NCI-H510A treated with DMSO at 0.1 percent for 48 hours (cell line): ENCODE measurements at regions not wholly inside any gene's neighbourhood (a gene's known extent, or its start where the extent isn't known, plus 50 kb on each side); places are given as distances from the start of the nearest gene placed in this dataset.

Source experiments
- DNase-seq: peaks from one replicate; lab custom pipeline; 2025; lab: John Stamatoyannopoulos, UW

DNA sequence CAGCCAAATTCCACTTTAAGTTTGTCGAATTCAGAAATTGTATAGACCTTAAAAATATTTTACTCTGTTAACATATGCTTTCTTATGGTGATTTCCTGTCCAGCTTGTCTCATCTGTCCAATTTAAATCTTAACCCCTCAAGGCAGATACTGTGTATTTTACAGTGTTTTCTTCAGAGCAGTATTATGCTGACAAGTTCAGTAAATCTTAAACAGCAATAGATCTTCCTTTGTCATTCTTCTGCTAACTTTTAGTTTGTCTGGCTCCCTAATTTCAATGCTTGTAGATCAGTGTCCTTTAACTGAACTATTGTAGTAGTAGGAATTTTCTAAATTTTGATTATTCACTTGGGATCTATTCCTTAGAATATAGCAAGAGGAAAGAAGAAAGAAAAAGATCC is 52.8 kb upstream of the MEIS1 start:
- DNase-seq: no peak

DNA sequence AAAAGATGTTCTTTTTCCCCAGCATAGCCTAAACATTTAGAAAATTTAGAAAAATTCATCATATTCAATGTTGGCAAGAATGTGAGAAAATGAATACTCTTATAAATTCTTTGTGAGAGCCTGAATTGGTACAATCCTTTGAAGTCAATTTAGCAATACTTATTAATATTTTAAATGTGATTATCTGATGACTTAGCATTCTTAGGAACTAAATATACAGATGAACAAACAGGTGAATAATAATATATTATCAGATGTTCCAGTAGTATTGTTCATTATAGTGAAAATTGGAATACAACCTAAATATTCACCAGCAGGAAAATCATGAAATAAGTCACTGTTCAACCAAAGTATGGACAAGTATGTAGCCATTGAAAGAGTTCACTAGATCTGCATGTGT is 55.5 kb upstream of the MEIS1 start:
- no peak for DNase-seq

DNA sequence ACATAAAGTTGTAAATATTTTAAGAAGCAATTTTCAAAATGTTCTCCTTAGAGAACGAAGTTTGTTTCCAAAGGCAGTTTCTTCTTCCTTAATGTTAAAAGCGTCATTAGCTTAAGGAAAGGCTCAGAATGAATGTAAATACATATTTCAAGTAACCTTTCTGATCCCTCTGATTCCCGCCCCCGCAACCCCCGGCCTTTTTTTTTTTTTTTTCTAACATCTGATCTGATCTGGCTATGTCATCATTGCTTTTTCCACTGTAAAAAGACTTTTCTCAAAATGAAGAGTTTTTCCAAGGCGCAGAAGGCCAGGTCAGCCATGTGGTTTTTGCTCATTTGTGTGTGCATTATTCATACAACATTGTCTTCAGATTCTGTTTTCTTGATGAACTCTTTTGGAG is 57.1 kb upstream of the MEIS1 start:
- no peak for DNase-seq

DNA sequence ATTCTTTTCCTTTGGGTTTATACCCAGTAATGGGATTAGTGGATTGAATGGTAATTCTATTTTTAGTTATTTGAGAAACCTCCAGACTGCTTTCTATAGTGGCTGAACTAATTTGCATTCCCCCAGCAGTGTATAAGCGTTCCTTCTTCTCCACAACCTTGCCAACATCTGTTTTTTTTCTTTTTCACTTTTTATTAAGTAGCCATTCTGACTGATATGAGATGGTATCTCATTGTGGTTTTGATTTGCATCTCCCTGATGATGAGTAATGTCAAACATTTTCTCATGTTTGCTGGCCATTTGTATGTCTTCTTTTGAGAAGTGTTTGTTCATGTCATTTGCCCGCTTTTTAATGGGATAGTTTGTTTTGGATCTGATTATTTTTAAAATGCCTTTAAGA is 64.1 kb upstream of the MEIS1 start:
- DNase-seq: no peak

DNA sequence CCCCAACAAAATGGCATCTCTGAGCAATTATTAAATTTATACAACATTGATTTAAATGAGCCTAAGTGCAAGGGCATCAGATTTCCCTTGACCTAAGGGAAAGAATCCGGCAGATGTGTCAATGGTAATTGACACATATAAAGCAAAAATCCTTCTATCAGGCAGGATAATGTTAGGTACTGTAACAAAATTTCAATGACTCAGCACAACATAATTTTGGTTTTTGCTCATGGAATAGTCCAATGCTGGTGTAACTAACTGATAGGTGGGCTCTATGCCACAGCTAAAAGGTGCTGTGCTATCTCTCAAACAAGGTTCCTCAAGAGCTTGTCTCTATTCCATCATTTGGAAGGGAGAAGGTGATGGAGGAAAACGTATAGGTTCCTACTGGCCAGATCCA is 68.3 kb upstream of the MEIS1 start:
- no peak for DNase-seq

DNA sequence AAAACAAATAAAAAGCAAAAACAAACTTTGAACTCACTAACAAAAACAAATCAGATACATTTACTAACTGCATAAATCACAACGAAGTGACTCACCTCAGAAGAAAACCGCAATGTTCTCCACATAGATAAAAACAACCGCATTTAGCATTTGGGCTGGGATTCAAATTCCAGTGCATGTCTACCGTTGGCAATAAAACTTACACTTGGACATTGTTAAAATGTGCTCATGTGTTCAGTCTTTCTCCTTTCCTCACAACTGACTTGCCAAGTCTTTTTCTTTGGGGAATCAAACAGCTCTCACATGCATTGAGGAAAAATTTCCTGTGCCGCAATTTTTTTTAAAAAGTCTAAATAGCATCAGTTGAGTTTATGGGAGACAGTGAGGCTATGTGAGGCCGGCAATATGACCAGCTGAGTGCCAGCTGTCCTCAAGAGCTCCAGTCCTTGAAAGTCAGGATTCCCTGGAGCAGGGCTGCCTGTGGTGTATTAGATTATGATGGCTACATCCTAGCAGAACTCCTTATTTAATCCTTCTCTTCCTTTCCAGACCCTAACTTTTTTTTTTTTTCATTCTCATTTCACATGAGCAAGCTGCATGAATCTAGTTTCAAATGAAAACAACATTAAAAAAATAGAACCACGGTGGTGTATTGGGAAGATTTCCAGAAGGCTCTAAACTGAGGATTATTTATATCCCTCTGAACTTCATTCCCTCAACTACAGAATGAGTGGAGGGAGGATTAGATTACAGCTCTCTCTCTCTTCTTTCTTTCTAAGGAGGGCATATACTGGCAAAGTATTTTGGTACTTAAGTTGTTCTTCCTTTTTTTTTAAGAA is 70.2 kb upstream of the MEIS1 start:
- DNase-seq: no peak

DNA sequence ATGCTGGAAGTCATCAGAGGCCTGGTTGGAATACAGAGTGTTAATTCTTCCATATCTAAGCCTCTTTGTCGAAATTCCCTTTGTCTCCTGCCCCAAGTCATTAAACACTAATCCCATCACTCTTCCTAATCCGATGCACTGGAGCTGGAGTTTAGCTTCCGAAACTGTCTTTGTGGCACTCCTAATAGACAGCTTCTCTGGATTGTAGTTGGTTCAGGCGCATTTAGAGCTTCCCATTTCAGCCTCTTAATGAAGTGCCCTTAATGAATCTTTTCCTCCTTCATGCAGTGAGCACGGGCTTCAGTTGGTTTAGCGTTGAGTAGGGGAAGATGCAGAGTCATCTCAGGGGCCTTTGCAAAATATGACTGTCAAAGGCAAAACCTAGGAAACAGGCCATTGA is 72.2 kb upstream of the MEIS1 start:
- DNase-seq: no peak

DNA sequence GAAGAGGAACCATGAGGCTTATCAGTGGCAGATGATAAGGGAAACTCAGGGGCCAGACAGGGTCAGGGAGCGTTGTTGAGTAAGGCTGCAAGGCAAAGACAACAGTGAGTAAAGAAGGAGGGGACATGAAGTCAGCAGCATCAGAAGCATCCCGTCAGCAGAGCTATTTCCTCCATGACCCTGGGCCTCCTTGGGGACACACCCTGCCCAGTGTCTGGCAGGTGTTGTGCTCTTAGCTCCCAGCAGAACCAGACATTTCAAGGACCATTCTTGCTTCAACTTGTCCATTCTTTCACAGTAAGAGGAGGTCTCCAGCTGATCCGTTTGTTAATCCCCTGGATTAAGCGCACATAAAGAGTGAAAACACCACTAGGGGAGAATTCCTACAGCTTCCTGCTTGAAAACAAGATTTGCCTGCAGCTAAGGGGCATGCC is 88.7 kb upstream of the MEIS1 start:
- DNase-seq: no peak

DNA sequence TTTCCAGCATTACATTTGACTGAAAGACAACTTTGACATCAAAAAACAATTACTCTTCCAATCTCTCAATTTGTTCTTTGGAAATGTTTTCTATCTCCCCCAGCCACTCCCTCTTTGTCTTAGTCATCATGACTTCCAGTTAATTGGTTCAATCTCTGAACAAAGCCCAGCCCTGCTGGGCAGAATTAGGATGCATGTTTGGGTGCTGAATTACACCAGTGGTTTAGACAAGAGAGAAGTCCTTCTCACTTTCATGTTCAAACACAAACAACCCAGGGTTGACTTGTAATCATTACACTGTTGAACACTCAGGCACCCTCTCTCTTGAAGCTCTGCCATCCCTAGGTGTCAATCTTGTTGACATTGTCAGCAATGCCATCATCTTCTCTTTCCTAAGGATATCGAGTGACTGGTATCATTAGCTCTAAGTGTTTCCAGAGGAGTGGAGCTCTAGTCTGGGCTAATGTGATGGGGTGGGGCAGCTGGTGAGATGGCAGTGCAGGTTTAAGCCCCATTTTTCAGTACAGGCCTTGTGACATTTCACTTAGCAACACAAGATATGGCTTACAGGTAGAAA is 90.8 kb upstream of the MEIS1 start:
- DNase-seq: peak; percentile 8

DNA sequence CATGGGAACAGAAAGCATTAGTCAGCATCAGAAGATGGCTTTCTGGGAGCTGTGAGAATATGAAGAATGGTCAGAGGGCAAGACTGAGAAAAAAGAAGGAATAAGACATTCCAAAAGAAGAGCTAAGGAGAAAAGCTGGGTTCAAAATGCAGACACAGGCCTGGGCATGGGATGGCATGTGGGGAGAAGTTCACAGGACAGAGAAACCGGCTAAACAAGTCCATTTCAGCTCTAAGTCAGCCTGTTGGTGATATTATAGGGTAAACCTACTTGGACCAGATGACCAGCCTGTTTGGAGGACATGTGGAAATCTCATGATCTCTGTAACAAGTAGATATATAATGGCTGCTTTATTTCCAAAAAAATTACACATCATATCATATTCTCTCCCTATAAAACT is 91.7 kb upstream of the MEIS1 start:
- DNase-seq: no peak

DNA sequence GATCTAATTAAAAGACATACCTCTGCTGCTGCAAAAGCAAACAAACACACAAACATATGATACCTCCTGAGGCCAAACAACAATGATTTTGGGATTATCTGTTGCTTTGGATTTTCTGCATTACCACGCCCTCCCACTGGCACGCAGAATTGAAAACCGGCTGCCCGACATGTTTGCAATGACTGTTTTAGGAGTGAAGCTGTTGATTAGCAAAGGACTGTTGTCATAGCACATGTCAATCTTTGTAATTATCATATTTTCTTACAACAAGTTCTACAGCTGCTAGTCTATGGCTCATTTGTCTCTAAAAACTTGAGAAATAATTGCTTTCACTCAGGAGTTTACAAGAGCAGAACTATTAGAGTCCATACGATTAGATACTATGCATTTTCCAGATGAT is 94.4 kb upstream of the MEIS1 start:
- DNase-seq: no peak

DNA sequence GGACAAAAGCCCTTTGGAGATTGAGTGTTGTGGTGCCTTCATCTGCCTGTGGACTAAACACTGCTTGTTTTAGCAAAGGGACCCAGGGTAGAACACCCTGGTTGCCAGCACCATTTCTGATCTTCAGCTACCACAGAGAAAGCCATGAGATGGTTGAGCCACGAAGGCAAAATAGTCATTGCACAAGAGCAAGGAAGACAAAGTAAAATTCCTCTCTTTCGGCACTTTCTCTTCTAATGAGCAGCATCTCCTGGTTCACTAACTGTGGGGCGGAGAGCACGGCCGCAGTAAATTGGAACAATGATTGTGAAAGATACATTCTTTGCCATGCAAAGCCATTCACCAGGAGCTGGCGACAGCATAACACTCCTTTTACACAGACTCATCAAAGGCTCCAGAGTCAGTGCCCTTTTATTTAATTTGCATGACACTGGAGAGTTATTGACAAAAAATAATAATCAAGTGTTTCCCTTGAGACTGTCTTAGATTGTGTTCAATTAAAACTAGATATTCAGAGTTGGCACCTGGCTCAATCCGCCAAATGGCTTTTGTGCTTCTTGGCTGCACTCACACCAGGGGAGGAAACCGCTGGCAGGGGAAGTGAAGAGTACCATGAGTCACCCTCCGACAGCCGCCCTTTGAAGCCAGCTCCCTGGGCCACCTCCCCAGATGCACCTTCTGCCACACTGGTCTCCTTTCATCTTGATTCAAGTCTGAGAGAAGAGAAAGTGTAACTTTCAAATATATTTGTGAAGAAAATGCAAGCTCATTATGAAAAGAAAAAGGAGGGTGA is 100.5 kb upstream of the MEIS1 start:
- peak; percentile 7 for DNase-seq

DNA sequence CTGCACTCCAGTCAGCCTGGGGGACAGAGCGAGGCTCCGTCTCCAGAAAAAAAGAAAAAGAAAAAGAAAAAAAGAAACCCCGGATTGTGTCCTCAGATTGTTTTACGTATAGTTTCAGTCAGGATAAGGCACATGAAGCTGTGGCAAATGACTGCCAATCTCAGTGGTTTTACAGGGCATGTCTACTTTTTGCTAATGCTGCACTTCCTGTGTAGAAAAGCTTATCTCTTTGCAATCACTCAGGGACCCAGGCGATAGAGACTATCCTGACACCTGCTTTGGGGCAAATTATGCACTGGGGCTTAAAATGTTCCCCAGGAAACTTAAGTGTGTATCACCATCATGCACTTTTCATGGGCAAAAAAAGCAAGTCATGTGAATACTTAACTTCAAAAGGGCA is 103.7 kb upstream of the MEIS1 start:
- DNase-seq: no peak

DNA sequence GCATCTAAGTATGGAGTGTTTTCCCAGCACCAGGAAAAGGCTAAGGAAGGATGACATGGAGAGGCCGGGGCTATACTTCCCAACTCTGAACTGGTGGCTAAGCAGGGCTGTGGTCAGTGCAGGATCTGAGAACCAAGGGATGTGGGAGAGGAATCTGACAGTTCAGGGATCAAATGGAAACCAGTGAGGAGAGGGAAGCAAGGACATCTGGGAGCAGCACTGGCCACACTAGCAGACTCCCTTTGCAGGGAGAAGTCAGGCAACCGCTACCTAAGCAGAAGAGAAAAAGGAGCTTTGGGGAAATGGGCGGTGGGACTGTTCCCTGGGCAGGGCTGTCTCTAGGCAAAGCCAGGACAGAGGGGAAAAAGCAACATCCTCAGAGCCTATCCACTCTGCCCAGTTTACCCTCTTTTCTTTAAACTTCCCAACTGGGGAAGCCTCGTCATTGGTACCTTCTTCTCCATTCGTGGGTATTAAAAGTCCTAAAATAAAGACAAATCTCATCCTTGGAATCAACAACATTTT is 105.8 kb upstream of the MEIS1 start:
- no peak for DNase-seq

DNA sequence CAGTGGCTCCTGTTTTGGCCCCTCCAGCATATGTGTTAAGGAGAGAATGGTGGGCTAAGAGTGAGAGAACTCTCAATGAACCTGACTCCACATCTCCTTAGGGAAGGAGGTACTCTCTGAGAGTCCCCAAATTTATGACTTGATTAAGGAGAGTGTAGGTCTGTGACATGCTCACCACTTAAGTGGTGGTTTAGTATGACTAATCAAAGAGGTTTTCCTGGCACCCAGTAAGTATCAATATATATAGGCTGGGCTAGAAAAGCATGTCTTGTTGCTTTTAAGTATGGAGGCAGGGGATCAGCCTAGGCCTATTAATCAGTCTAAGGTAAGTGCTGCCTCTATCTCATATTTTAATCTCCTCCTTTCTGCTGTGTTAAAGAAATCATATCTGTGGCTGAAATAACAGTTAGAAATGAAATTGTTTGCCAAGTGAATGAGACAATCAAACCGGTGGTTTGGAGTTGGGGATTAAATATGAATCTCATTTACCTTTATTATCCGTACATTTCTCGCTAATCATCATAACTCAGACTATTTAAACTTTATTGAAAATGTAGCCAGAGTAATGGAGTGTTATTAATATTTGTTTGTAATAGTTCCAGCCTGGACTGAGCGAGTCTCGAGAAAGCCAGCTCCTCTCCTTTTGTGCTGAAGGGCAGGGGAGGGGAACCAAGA is 107.7 kb upstream of the MEIS1 start:
- no peak for DNase-seq

DNA sequence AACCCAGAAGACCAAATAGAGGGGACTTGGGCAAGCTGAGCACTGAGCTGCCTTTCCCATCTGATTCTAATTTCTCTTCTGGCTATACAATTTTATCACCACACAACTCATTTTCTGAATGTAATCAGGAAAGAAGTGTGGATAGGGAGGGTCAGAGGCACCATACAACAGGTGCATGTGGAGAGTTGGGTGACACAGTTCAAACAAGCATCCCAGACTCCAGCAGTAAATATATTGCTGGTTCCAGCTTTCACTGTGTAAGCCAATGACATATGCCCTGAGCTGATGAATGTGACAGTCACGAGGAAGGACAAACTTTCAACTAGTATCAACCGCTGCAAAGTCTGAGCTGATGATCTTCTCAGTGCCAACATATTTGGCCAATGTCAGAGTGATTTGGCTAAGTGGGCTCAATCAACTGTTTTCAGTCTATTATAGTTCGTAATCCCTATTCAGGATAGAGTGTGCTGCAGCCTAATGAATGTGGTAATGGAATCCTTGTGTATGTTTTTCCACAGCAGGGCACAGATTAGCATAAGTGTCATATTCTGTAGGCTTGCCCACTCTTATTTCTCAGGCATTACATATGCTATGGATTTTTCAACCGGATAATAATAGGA is 109.9 kb upstream of the MEIS1 start:
- no peak for DNase-seq

DNA sequence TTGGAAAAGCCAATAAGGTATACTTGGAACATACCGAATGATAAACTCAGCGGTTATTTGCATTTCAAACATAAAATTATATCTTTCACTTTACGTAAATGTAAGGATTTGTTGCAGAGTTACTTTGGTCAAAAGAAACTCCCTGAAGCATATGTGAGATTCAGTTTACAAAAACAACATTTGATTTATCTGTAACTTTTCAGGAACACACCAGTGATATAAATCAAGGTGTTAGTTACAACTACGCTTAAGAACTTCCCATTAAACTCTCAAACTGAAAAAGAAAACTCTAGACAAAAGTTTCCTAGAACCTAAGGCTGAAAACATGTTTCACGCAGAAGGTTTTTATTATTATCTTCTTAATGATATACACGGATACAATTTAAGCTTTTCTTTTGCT is 110.6 kb upstream of the MEIS1 start:
- DNase-seq: no peak

DNA sequence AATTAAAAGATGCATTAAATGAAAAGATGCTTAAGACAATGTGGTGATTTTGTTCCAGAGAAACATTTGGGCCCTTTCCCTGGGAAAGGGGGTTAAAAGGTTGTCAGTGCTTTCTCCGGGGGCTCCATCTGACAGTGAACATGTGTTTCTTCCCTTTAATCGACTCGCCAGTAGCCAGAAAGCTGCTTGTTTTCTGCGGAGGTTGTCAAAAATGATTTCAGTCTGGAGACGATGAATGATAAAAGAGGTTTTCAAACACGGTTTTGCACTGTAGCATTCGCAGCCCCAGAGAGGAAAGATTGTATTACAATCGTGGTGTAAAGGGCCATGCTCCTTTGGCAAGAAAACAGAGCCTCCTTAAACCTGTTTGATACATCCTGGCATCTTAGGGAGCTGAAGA is 111.5 kb upstream of the MEIS1 start:
- DNase-seq: no peak

DNA sequence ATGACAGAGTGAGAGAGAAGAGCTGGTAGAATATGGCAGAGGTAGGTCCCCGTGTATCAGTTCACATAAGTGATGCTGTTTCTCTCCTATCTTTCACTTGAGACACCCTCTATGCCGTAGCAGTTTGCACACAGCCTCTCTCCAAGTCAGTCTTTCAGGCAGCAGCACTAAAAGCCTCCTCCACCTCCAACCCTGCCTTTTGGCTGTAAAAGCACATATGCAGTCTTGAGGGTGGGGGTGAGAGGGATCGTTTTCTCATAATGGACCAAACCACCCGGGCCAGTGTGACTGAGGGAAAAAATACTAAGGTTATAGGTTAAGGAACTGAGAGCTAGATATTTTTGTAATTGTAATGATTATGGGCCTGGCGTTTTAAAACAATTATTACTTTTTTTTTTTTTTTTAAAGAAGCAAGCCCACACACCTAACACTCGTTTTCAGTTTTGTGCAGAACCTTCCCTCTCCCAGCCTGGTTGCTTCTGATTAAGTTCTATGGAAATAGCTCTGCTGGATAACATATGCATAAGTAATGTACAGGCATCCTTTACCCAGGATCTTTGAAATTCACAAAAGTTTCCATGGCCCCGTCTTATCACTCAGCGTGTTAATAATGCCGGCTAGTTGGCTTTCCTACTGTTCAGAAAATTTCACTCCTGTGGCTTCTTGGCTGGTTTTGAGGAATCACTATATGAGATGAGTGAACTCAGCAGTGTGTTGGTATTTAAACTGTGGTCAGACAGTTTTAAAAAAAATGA is 112.2 kb upstream of the MEIS1 start:
- DNase-seq: no peak

DNA sequence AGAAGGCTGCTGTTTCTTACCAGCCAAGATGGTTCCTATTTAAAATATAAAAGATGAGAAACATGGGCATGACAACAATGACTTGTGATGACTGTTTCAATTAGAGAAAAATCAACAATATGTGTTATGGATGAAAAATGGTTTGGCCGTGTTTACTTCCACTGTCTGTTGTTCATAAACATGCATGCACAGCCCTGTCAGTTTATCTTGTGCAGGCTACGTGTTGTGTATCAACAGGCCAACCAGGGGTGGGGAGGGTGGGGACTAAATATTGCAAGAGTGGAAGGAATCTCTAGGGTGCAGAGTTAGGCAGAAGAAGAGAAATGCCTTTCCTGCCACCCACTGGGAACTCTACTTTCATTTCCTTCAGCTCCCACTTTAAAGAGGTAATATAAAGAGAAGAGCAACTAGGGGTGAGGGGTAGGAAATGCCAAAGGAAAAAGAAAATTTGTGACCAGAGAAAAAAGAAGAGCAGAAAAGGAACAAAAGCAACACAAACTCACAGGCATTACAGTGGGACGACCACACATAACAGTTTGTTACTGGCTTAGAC is 116.8 kb upstream of the MEIS1 start:
- no peak for DNase-seq
